ENCODE measurements at regions not wholly inside any gene's neighbourhood (a gene's known extent, or its start where the extent isn't known, plus 50 kb on each side); places are given as distances from the start of the nearest gene placed in this dataset.

- TF ChIP-seq POLR2A (IDR thresholded peaks at IDR 0.05; ENCODE audit: extremely low read depth, insufficient read length) (no peak), CTCF (IDR thresholded peaks at IDR 0.05; ENCODE audit: low read depth, low read length) (no peak)
Measured at GRCh38 chr13:69296130-69296529, 811.5 kb upstream of the ATXN8OS start.
